ENCODE measurements at regions not wholly inside any gene's neighbourhood (a gene's known extent, or its start where the extent isn't known, plus 50 kb on each side); places are given as distances from the start of the nearest gene placed in this dataset.

GRCh38 chr2:8103085-8103708, 578.7 kb upstream of the ID2 start:
- WGBS, 3 donors: 27 to 66% (median 54%) methylated on average over 6 of the region's 6 CpGs
- no peak overlapping the region for H3K27ac ChIP-seq (ENCODE audit: low read depth, low read length)

- 40 to 77% (median 53%) methylated on average over 1 of the region's 1 CpG for WGBS, 3 donors
These were observed 574.7 kb upstream of the ID2 start for GRCh38 chr2:8107150-8107549.

GRCh38 chr2:8107621-8108378, 574.1 kb upstream of the ID2 start:
- 72 to 87% (median 73%) methylated on average over 5 of the region's 5 CpGs for WGBS, 3 donors
- no peak overlapping the region for H3K27ac ChIP-seq (ENCODE audit: low read depth, low read length)

More at GRCh38 chr2:8107150-8107549, 574.7 kb upstream of the ID2 start:
- no peak overlapping the region for H3K27ac ChIP-seq (ENCODE audit: low read depth, low read length)

- H3K27ac ChIP-seq (ENCODE audit: low read depth, low read length): no peak overlapping the region
- 89 to 100% (median 100%) methylated on average over 2 of the region's 2 CpGs for WGBS, 3 donors
These were observed 571.1 kb upstream of the ID2 start for GRCh38 chr2:8110716-8111115.

- WGBS, 3 donors: 70 to 93% (median 75%) methylated on average over 1 of the region's 1 CpG
- H3K27ac ChIP-seq (ENCODE audit: low read depth, low read length): no peak overlapping the region
These were observed 570.7 kb upstream of the ID2 start for GRCh38 chr2:8111193-8111592.

- H3K27ac ChIP-seq (ENCODE audit: low read depth, low read length): no peak overlapping the region
- WGBS, 3 donors: 57 to 82% (median 68%) methylated on average over 4 of the region's 4 CpGs
These were observed 566.4 kb upstream of the ID2 start for GRCh38 chr2:8115456-8115855.

- no peak overlapping the region for H3K27ac ChIP-seq (ENCODE audit: low read depth, low read length)
- WGBS, 3 donors: 84 to 92% (median 91%) methylated on average over 3 of the region's 3 CpGs
These were observed 565.9 kb upstream of the ID2 start for GRCh38 chr2:8115966-8116365.

- H3K27ac ChIP-seq (ENCODE audit: low read depth, low read length): no peak overlapping the region
- WGBS, 3 donors: 73 to 83% (median 75%) methylated on average over 7 of the region's 7 CpGs
These were observed 565.2 kb upstream of the ID2 start for GRCh38 chr2:8116661-8117060.

GRCh38 chr2:8118940-8119781, 562.7 kb upstream of the ID2 start:
- WGBS, 3 donors: 69 to 93% (median 85%) methylated on average over 14 of the region's 14 CpGs
- no peak overlapping the region for H3K27ac ChIP-seq (ENCODE audit: low read depth, low read length)

GRCh38 chr2:8119782-8120505, 561.9 kb upstream of the ID2 start:
- no peak overlapping the region for H3K27ac ChIP-seq (ENCODE audit: low read depth, low read length)
- WGBS, 3 donors: 13 to 42% (median 31%) methylated on average over 9 of the region's 9 CpGs

GRCh38 chr2:8120506-8120860, 561.4 kb upstream of the ID2 start:
- no peak overlapping the region for H3K27ac ChIP-seq (ENCODE audit: low read depth, low read length)
- WGBS, 3 donors: 56 to 81% (median 75%) methylated on average over 6 of the region's 6 CpGs

GRCh38 chr2:8121022-8121825, 560.6 kb upstream of the ID2 start:
- H3K27ac ChIP-seq (ENCODE audit: low read depth, low read length): no peak overlapping the region
- WGBS, 3 donors: 84 to 85% (median 85%) methylated on average over 10 of the region's 10 CpGs

- 68 to 81% (median 69%) methylated on average over 5 of the region's 5 CpGs for WGBS, 3 donors
- H3K27ac ChIP-seq (ENCODE audit: low read depth, low read length): no peak overlapping the region
These were observed 559.9 kb upstream of the ID2 start for GRCh38 chr2:8121826-8122513.

- 58 to 72% (median 59%) methylated on average over 7 of the region's 7 CpGs for WGBS, 3 donors
- no peak overlapping the region for H3K27ac ChIP-seq (ENCODE audit: low read depth, low read length)
These were observed 559.3 kb upstream of the ID2 start for GRCh38 chr2:8122520-8122919.

GRCh38 chr2:8123464-8123863, 558.4 kb upstream of the ID2 start:
- no peak overlapping the region for H3K27ac ChIP-seq (ENCODE audit: low read depth, low read length)
- WGBS, 3 donors: 57 to 84% (median 76%) methylated on average over 2 of the region's 2 CpGs

- 63 to 69% (median 67%) methylated on average over 12 of the region's 12 CpGs for WGBS, 3 donors
- H3K27ac ChIP-seq (ENCODE audit: low read depth, low read length): no peak overlapping the region
These were observed 555.8 kb upstream of the ID2 start for GRCh38 chr2:8125741-8126711.

Data from adipose tissue (tissue), 3 donors.